ENCODE measurements at regions not wholly inside any gene's neighbourhood (a gene's known extent, or its start where the extent isn't known, plus 50 kb on each side); places are given as distances from the start of the nearest gene placed in this dataset.

GRCh38 chr3:155029941-155030340, 50.2 kb upstream of the MME start:
- DNase-seq = no peak

- no peak for DNase-seq
Observed at GRCh38 chr3:155026999-155027591, 53.0 kb upstream of the MME start.

DNA sequence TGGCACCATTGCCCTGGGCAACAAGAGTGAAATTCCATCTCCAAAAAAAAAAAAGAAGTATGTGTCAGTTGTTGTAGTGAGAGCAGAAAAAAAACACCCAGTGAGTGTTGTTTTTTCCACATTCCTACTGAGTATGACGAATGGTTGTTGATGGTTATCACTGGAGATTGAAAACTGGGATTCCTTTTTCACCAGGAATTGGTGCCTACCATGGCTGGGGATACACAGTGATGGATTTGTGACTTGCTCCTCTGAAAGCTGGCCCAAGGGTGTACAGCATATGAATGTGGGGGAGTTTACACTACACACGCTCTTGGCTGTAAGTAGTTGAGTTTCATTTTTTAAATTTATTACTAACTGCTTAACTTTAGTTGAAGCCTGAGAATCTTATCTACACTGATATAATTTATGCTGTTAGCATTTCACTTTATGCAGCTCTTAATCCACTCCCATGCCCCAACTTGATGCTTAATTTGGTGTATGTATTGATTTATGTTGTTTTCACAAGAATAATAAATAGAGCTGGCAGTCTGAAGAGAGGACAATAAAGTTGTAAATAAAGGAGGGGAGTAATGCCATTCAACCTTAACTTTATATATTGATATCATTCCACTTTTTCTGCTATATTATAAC, 56.0 kb upstream of the MME start:
- DNase-seq = no peak

DNA sequence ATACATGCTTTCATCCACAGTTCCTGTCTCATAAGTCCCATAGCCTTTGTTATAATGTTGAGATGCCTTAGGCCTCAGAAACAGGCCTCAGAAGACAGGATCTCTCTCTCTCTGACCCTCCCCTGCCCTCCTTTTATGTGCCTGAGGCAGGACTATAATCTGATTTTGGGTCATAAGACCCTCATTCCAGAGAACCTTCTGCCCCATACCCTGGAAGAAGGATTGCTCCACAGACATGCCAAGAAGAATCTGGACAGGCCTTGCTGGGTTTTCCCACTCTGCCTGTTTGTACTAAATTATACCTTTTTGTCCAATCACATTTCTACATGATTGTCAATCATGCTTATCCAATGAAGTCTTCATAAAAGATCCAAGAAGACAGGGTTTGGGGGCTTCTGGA, 57.2 kb upstream of the MME start:
- no peak for DNase-seq

DNA sequence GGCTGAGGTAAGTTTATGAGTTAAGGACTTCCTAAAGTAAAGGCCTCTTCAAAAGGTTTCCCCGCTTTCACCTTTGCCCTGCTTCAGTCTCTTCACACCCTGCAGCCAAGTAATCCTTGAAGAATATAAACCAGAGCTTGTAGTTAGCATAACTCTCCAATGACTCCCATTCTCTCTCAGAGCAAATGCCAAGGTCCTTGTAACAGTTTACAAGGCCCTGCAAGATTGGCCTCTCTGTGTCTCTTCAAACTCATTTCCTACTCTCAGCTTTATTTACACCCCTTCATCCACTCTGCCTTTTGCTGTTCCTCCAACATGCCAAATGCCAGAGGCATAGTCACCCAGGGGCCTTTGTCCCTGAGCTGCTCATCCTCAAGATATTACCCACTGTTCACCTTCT, 60.5 kb upstream of the MME start:
- no peak for DNase-seq

- no peak for DNase-seq
Observed at GRCh38 chr3:155018621-155019330, 61.3 kb upstream of the MME start.

GRCh38 chr3:155015776-155016436, 64.2 kb upstream of the MME start:
- DNase-seq = no peak

DNA sequence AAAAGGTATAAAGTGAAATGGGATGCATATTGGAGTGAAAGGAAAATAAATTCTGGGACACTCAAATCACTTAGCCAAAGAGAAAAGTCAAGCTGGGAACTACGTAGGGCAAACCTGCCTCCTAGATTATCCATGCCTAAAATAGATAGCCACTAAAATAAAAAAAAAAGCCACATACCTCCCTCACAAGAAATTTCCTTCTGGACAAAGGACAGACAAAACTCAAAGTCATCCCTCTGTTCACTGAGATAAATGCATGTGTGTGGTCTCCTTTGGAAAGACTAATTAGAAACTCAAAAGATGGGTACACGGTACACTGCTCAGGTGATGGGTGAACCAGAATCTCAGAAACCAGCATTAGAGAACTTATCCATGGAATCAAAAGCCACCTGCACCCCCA, 65.2 kb upstream of the MME start:
- no peak for DNase-seq

DNA sequence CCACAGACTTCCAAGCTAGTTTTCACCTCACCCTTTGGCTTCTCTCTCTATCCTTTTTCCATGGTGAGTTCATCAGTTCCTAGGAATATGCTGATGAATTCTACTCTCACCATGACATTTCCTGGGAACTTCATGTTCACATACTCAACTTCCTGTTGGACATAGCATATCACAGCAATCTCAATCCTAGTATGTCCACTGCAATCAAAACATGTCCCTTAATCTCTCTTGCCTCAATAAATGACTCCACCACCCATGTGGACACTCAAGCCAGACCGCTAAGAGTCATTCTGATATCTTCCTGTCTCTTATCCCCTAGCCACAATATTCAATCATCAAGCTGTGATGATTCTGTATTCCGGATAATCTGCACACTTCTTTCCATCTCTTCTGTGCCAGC, 66.7 kb upstream of the MME start:
- no peak for DNase-seq

DNA sequence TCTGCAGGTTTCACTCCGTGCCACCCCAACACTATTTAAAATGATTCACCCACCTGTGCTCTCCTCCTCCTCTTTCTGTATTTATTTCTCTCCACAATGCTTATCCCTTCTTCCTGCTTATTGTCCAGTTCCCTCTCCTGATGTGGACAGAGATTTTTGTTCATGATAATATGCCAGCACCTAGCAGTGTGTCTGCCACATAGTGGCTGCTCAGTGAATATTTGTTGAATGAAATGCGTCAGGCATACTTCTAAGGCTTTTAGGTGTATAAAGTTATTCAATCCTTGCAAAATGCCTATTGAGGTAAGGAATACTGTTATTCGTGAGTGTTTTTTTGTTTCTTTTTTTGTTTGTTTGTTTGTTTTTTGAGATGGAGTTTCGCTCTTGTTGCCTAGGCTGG, 67.5 kb upstream of the MME start:
- no peak for DNase-seq

DNA sequence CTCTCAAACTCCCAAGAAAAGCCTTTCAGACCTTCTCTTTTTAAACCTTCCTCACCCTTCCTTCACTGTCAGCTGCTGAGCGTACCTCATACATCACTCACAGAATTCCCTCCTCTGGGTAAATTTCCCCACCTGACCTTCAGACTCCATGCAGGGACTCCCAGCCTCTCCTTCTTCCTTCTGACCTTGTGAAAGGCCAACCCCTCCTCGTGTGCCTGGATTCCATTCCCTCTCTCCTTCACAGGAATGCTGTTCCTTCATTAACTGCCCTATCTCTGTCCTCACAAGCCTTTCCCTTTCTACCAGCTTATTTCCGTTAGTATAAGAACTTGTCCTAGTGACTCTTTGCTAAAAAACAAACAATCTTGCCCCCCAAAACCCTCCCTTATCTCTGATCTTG, 69.7 kb upstream of the MME start:
- no peak for DNase-seq

GRCh38 chr3:155009217-155009616, 70.9 kb upstream of the MME start:
- DNase-seq = no peak

DNA sequence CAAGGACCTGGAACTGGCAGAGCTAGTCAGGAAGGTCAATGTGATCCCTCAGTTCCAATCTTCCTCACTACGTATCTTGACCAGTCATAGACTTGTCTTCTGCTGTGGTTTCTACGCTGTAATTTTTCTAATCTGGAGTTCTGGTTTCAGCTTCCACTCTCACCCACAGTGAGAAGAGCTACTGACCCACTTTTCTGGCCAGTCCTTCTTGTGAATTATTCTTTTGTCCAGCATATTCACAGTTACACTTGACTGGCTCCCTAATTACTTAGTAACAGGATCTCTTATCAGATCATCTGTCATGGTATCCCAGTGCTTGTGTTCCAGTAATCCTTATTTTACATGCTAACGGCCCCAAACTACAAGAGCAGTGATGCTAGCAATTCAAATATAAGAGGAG, 72.4 kb upstream of the MME start:
- no peak for DNase-seq

DNA sequence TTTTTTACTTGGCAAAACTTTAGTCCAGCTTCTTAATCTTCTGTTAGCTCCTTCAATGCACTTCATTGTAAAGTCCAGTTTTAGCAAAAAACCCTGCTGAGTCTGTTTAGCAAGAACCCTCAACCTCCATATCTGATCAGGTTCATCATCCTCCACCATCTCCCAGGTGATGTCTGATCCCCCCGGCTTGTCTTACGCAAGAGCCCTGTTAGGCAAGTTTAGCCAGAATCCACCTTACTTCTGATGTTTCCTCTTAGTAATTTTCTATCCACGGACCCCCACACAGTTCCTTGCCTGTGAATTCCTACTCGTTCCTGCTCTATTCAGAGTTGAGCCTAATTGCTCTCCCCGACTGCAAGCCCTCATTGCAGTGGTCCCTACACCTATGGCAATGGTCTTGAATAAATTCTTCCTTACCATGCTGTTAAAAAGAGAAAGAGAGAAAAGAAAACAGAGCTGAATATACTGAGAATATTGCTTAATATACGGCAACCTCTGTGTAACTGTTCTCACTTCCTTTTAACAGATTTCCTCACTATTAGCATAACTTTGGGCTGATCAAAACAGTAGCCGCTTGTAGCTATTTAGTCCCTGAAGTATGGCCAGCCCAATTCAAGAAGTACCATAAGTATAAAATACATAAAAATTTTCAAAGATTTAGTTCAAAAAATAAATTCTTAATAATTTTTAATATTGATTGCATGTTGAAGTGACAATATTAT, 78.7 kb upstream of the MME start:
- DNase-seq = no peak

DNA sequence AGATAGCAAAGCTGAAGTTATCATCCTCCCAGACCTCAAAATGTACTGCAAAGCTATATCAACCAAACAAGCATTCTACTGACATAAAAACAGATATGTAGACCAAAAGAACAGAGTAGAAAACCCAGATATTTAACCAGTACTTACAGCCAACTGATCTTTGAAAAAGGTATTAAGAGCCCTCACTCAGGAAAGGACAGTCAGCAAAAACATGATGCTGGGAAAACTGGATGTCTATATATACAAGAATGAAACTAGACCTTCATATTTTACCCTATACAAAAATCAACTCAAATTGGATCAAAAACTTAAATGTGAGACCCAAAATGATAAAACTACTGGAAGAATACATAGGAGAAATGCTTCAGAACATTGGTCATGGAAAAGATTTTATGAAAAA, 87.5 kb upstream of the MME start:
- no peak for DNase-seq

DNA sequence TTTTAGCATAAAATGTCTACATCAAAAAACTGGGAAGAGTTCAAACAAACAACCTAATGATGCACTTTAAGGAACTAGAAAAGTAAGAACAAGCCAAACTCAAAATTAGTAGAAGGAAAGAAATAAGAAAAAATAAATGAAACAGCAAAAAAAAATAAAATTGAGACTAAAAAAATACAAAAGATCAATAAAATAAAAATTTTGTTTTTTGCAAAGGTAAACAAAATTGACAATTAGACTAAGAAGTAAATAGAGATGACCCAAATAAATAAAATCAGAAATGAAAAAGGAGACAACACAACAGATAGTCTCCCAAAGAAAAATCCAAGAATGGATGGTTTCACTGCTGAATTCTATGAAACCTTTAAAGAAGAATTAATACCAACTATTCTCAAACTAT, 89.6 kb upstream of the MME start:
- no peak for DNase-seq

GRCh38 chr3:154987846-154988245, 92.3 kb upstream of the MME start:
- DNase-seq = no peak

GRCh38 chr3:154981664-154982063, 98.5 kb upstream of the MME start:
- no peak for DNase-seq

GRCh38 chr3:154981201-154981600, 98.9 kb upstream of the MME start:
- DNase-seq = no peak

DNA sequence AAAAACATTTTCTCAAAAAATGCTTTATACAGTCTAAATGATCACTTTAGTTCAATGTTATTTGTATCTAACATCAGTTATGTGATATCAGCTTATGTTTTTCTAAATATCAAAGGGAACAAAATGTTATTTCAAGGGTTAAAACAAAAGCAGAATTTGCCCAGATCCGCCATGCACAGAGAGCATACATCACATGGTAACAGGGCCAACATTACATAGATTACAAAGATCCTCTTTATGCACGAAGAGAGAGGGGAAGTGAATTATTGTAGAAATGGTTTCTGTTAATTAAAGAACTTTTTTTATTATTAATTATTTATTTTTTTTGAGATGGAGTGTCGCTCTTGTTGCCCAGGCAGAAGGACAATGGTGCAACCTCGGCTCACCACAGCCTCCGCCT, 100.8 kb upstream of the MME start:
- no peak for DNase-seq

GRCh38 chr3:154977666-154978065, 102.5 kb upstream of the MME start:
- no peak for DNase-seq

GRCh38 chr3:154976072-154976983, 103.8 kb upstream of the MME start:
- DNase-seq = no peak
